SK-MEL-5 (cell line): ENCODE measurements at regions not wholly inside any gene's neighbourhood (a gene's known extent, or its start where the extent isn't known, plus 50 kb on each side); places are given as distances from the start of the nearest gene placed in this dataset.

Experiments used
- DNase-seq: peaks from one replicate; pipeline ENCODE4 v3.0.0-alpha.2; 2016; ENCODE audit warnings: low read depth, low spot score
- in situ Hi-C: cut with HindIII; loops from 2 replicates; pipeline ENCODE4 v1.10.0; 2016; ENCODE audit warnings: low sequenced_read_pairs, high pct_unique_total_duplicates, low pct_unique_long_range_greater_than_20kb

GRCh38 chr14:65318636-65319506 lies 93.7 kb upstream of the FUT8 start:
- in situ Hi-C loops, result no loop called here

GRCh38 chr14:65320661-65321308 lies 91.7 kb upstream of the FUT8 start:
- in situ Hi-C loops, result no loop called here
- no peak for DNase-seq

More at GRCh38 chr14:65318636-65319506, 93.7 kb upstream of the FUT8 start:
- no peak for DNase-seq

GRCh38 chr14:65321370-65321875 lies 91.1 kb upstream of the FUT8 start:
- peak; percentile 3 for DNase-seq
- in situ Hi-C loops, result no loop called here

GRCh38 chr14:65329481-65329880 lies 83.0 kb upstream of the FUT8 start:
- DNase-seq, result no peak
- in situ Hi-C loops, result no loop called here

- DNase-seq, result no peak
- in situ Hi-C loops, result no loop called here
Observed at GRCh38 chr14:65329911-65330310, 82.6 kb upstream of the FUT8 start.

GRCh38 chr14:65330416-65330815 lies 82.1 kb upstream of the FUT8 start:
- no peak for DNase-seq
- in situ Hi-C loops, result no loop called here

- in situ Hi-C loops, result no loop called here
- DNase-seq, result no peak
Observed at GRCh38 chr14:65331652-65332051, 80.9 kb upstream of the FUT8 start.

GRCh38 chr14:65332141-65332871 lies 80.2 kb upstream of the FUT8 start:
- DNase-seq, result no peak
- in situ Hi-C loops, result no loop called here

GRCh38 chr14:65333943-65334687 lies 78.4 kb upstream of the FUT8 start:
- in situ Hi-C loops, result no loop called here
- DNase-seq, result no peak

GRCh38 chr14:65334765-65335410 lies 77.6 kb upstream of the FUT8 start:
- in situ Hi-C loops, result no loop called here
- DNase-seq, result no peak

- no peak for DNase-seq
- in situ Hi-C loops, result no loop called here
Observed at GRCh38 chr14:65335411-65335947, 77.1 kb upstream of the FUT8 start.

GRCh38 chr14:65336191-65336591 lies 76.3 kb upstream of the FUT8 start:
- no peak for DNase-seq
- in situ Hi-C loops, result no loop called here

- no peak for DNase-seq
- in situ Hi-C loops, result no loop called here
Observed at GRCh38 chr14:65339866-65340265, 72.7 kb upstream of the FUT8 start.

- in situ Hi-C loops, result no loop called here
- no peak for DNase-seq
Observed at GRCh38 chr14:65344011-65344410, 68.5 kb upstream of the FUT8 start.

GRCh38 chr14:65345266-65345665 lies 67.3 kb upstream of the FUT8 start:
- no peak for DNase-seq
- in situ Hi-C loops, result no loop called here

GRCh38 chr14:65346474-65346873 lies 66.1 kb upstream of the FUT8 start:
- in situ Hi-C loops, result no loop called here
- no peak for DNase-seq

GRCh38 chr14:65346895-65347294 lies 65.6 kb upstream of the FUT8 start:
- DNase-seq, result no peak
- in situ Hi-C loops, result no loop called here
